H1 (cell line): ENCODE measurements at regions not wholly inside any gene's neighbourhood (a gene's known extent, or its start where the extent isn't known, plus 50 kb on each side); places are given as distances from the start of the nearest gene placed in this dataset.

Experiments
- BCL11A ChIP-seq, 2 experiments: IDR thresholded peaks; one replicate each; pipeline ENCODE4 v1.6.1; 2011; ENCODE audit warnings: low read depth in 2 of 2, low read length in 2 of 2, mild to moderate bottlenecking in 2 of 2
- CHD2 ChIP-seq: IDR thresholded peaks from 2 replicates; pipeline ENCODE4 v1.6.1; 2012; ENCODE audit warnings: low read length, improper control_type of control experiment
- FOSL1 ChIP-seq: IDR thresholded peaks from 2 replicates; pipeline ENCODE4 v1.6.1; 2011; ENCODE audit warnings: mild to moderate bottlenecking, low read depth, low read length, moderate library complexity; ENCODE audit not compliant: insufficient read depth
- NANOG ChIP-seq: IDR thresholded peaks from 2 replicates; pipeline ENCODE4 v1.6.1; 2011; ENCODE audit warnings: low read length, low read depth, mild to moderate bottlenecking, inconsistent platforms; ENCODE audit not compliant: insufficient read depth, poor library complexity, severe bottlenecking
- RBBP5 ChIP-seq: IDR thresholded peaks from 2 replicates; pipeline ENCODE4 v1.7.1; 2012; ENCODE audit warnings: low read depth, mild to moderate bottlenecking, inconsistent platforms, low read length, moderate library complexity, borderline replicate concordance
- RNF2 ChIP-seq: fragments of 200-900, 300-1000 bp; sonication (generic); IDR thresholded peaks from 2 replicates; pipeline ENCODE4 v1.7.1; 2016; ENCODE audit warnings: borderline replicate concordance, low read depth, mild to moderate bottlenecking, antibody characterized with exemption, low read length; ENCODE audit not compliant: poor library complexity, severe bottlenecking; ENCODE audit errors: missing control alignments
- SUZ12 ChIP-seq: fragments of 200-600 bp; sonication (generic); IDR thresholded peaks from 2 replicates; pipeline ENCODE4 v1.6.1; 2012; ENCODE audit warnings: mild to moderate bottlenecking, inconsistent platforms, low read length, moderate library complexity, mixed read lengths

DNA sequence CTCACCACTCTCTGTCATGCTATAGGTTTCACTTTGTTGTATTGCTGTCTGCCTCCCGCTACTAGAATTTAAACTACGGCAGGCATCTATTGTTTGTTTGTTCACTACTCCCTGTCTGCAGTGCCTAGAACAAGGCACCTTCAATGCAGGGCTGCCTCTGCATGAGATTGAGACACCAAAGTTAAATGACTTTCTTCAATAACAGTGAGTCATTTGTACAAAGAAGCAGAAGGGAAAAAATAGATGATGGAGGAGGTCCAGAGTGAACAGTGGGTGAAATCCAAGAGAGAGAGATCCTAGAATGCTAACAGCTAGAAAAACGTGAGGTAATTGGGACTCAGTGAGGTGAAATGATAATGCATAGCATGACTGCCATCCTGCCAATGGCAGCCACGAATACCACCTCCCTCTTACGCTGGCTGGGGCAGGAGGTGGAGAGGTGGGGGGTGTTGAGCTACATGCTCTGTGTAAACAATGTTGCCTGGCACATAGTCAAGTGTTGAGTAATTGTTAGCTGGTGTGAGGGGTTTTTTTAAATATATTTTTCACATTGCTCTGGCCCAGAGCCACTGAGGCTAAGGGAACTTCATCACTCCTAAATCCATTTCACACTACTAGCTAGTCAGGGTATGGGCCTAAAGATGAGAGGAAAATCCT lies 367.6 kb downstream of the RPS29 start (continued):
- TF ChIP-seq NANOG = no peak
- TF ChIP-seq SUZ12 = no peak
- TF ChIP-seq FOSL1 = no peak
- no peak for TF ChIP-seq CHD2
- TF ChIP-seq BCL11A (IDR thresholded peaks at IDR 0.05; ENCODE audit: low read depth in 2 of 2, low read length in 2 of 2) = no peak
- TF ChIP-seq RBBP5 = no peak
- TF ChIP-seq RNF2 = no peak
